GM12892 (cell line): ENCODE measurements at regions not wholly inside any gene's neighbourhood (a gene's known extent, or its start where the extent isn't known, plus 50 kb on each side); places are given as distances from the start of the nearest gene placed in this dataset.

ENCODE experiments used
- POLR2A ChIP-seq: IDR thresholded peaks from 2 replicates; pipeline ENCODE4 v1.6.1; 2011; ENCODE audit warnings: low read depth, low read length, control low read depth
- TAF1 ChIP-seq: IDR thresholded peaks from 2 replicates; pipeline ENCODE4 v1.6.1; 2011; ENCODE audit warnings: low read depth, mild to moderate bottlenecking, control low read depth, low read length, borderline replicate concordance

GRCh38 chr10:123454987-123455386 lies 211.2 kb upstream of the GPR26 start:
- TF ChIP-seq POLR2A: no peak
- no peak for TF ChIP-seq TAF1
